T-helper 9 cell (primary cell): ENCODE measurements at regions not wholly inside any gene's neighbourhood (a gene's known extent, or its start where the extent isn't known, plus 50 kb on each side); places are given as distances from the start of the nearest gene placed in this dataset.

Experiments used
- DNase-seq: peaks from one replicate; pipeline ENCODE4 v3.0.0-alpha.2; 2020

DNA sequence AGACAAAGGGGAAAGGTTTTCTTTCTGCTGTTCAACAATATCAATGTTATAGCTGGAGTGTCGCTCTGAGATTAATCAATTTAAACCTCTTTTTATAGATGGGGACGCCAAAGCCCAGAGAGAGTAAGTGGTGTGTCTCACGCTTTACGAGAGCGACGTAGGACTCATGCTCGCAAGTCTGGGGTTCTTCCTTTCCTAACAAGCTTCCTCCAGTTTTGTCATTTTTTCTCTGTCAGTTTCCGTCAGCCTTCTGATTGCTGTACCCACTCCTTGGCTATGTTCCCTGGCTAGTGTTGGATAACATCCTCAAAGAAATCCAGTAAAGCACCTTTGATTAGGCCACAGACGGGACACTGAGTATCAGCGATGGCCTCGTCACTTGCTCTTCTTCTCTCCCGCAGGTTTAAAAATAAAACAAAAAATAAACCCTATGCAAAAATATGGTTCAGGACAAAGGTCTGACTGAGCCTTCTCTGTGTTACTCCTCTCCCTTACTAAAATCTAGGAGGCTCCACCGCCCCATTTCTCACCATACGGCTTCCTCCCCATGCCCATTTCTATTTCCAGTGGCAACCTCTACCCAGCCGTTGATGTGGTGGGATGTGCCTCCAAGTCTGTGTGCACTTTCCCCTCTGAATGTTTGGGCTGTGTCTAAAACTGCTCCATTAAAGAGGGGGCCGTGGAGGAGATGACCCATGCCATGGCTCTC, 172.7 kb upstream of the PARP11 start:
- no peak for DNase-seq

GRCh38 chr12:4044736-4045730, 171.8 kb upstream of the PARP11 start:
- DNase-seq: no peak

DNA sequence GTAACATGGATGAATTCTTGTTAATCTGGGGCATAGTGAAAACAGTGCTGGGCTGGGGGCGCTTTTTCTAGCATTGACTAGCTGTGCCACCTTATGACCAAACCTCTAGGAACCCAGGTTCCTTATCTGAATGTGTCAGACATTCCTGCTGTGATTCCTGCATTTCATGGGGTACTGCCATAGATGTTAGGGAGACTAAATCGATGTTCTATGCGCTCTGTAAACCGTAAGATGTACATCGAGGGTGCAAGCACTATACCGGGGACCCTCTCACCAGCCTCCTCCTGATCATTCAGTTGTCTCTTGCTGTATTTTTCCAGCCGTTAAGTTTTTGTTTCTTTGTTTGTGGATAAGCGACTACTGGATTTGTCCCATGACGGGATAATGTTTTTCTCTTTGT, 170.9 kb upstream of the PARP11 start:
- no peak for DNase-seq

GRCh38 chr12:4041187-4041885, 168.1 kb upstream of the PARP11 start:
- no peak for DNase-seq

GRCh38 chr12:4039931-4040330, 166.7 kb upstream of the PARP11 start:
- DNase-seq: no peak

DNA sequence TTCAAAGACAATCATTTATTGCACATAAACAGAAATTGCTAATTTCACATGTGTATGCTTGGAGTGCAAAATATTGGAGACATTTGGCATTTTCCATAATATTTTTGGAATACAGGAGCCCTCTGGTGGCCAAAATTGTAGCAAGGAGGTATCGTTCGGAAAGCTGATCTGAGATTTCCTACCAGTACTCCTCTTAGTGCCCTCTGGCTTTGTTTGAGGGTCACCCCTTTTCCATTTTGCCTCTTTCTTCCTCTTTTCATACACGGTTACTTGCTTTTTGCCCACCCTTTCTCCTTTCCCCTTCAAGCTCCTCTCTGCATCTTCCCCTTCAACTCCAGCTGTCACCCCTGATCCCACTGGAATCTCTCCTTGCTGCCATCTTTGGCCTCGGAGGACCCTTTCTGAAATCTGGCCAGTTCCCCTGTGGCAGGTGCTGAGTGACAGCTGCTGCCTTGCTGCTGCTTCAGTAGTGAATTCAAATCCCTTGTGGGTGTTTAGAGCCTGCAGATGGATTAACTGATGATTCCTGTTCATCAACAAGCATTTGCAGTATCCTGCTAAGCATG, 164.6 kb upstream of the PARP11 start:
- no peak for DNase-seq

DNA sequence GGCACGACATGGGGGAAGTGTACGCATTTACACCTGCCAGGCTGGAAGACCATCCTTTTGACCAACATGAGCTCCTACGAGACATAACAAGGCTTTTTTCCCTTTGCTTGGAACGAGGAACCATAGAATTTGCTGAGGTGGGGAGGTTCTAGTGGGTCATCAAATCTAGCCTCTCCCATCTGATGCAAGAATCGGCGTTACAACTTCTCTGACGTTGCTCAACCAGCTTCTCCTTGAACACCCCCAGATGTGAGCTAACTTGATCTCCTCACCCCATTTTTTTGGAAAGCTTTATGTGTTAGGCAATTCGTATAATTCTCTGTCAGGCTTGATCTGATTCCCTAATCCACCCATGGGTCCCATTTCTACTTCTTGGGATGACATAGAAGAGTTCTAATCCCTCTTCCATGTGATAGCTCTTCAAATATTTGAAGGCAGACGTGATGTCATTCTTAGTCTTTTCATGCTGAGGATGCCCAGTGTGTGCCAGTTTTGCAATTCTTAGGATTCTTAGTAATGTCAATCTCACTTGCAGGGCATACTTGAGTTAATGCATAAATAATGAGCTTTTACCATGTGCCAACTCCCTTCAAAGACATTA, 163.6 kb upstream of the PARP11 start:
- no peak for DNase-seq

DNA sequence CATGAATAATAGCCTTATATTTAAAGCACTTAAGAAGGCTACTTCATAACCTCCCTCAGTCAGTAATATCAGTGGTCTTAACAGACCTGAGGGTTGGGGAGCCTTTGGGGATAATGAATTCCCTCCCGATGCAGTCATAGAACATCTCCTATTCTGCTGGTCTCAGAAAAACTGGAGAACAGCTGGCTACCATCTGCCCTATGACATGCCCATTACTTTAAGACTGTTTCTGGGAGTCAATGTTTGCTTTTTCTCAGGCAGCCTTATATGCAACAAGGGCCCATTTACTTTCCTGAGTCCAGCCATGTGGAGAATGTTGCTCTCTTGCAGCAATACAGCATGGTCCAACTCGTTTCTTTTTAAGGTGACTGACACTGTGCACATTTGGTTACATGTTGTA, 161.7 kb upstream of the PARP11 start:
- DNase-seq: no peak

- DNase-seq: no peak
Observed at GRCh38 chr12:4032924-4033615, 159.9 kb upstream of the PARP11 start.

DNA sequence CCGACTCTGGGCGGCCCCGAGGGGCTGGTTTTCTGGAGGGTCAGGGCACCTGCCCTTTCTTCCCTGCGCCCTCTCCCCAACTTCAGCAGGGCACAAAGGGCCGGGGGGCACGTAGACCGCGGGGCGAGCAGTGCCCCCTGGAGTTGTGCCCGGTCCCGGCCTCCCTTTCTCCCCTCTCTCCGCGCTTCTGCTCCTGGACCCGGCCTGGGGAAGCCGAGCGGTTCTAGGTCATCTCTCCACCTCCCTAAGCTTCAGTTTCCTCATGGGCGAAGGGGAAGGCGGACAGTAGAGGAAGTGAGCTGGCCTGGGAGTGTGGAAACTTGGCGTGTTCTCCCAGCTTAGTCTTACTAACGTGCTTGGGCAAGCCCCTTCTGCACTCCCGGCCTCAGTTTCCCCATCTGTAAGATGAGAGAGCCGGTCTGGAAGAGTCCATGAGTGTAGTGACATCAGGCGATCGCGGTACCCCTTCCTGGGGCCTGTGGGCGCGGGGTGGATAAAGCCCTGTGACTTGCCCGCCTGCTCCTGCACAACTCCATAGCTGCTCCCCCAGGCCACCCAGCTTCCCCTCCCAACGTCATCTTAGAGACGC, 158.6 kb upstream of the PARP11 start:
- DNase-seq: no peak

- DNase-seq: peak; percentile 67
Observed at GRCh38 chr12:4030929-4031702, 157.9 kb upstream of the PARP11 start.

DNA sequence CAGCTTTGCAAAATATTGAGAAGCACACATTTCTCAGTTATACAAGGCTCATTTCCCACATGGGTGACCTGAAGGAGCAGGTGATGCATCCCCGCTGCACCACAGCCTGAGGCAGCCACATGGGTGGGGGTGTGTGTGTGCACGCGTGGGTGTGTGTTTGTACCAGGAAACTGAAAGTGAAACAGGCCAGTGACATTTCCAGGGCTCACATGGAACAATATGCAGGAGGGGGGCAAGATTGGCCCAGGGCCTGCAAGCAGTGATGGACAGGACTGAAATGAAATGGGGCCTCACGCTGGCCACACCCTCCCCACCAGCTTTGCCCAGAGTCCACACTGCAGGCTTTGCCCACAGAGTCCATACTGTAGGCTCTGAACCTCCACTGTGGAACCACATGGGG, 154.2 kb upstream of the PARP11 start:
- peak; percentile 35 for DNase-seq

- no peak for DNase-seq
Observed at GRCh38 chr12:4026517-4026916, 153.3 kb upstream of the PARP11 start.

- no peak for DNase-seq
Observed at GRCh38 chr12:4026020-4026358, 152.8 kb upstream of the PARP11 start.

- DNase-seq: no peak
Observed at GRCh38 chr12:4025181-4026019, 152.2 kb upstream of the PARP11 start.

DNA sequence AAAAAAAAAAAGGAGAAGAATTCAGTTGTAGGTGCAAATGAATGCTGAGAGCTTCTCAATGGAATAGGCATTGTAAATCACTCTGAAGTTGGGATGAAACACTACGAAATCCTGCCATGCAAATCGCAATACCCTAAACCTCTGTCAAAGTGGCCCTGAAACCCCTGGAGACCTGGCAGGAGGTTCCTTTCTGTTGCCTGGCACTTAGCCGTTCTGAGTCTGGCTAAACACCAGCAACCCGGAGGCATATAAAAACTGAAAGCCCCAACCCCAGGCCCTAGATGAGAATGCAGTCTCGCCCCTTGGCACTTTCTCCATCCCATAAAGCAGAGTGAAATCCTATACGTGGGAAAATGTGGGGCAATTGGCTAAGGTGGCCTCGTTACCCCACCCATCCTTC, 151.5 kb upstream of the PARP11 start:
- DNase-seq: no peak

DNA sequence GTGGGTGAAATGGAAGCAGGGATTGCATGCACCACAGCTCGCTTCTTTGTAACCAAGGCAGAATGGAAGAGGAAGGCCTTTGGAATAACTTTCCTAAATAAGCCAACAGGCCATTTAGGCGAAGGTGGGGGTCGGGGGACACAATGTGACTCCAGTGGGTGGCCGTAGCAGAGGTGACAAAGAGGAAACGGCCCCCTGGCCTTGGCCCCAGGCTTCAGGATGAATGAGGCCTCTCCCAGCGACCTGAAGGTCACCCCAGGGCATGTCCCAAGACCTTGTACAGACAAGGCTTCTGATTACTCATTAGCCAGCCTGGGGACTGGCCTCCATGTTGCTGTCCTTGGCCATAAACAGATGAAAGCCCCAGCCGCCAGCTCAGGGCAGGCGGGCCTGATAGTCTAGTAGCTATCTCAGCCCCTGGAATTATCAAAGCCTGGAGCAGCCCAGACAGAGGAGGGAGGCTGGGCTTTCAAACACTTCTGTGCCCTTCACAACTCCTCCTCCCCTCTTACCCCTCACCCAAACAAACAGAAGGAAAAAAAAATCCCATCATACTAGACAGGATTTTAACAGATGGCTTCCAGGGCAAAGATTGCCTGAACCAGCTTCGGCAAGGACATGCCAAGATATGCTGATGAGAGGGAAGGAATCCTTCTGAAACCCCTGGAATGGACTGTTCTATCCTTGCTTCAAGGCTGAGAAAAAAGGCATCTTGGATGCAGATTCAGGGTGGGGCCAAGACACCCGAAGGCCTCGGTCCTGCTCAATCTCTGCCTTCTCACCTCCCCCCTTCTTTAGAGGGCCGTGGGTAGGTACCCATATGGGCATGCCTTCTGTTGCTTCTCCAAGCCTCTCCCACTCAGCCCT, 142.3 kb upstream of the PARP11 start:
- DNase-seq: no peak

DNA sequence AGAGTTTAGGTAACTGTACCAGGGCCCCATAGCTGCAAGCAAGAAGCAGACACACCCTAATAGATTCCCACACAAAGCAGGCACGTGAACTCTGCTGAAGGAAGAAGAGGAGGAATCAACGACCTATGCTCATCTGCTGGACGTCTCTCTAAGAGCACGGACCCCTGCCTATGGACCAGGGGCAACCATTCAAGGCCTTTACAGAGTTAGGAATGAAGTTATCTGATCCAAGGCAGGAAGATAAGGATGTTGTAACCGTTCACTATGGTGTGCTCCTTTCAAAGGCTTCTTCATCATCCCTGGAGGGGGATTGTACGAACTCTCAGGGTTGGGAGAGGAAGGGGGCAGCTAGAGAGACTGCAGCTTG, 141.6 kb upstream of the PARP11 start:
- no peak for DNase-seq

DNA sequence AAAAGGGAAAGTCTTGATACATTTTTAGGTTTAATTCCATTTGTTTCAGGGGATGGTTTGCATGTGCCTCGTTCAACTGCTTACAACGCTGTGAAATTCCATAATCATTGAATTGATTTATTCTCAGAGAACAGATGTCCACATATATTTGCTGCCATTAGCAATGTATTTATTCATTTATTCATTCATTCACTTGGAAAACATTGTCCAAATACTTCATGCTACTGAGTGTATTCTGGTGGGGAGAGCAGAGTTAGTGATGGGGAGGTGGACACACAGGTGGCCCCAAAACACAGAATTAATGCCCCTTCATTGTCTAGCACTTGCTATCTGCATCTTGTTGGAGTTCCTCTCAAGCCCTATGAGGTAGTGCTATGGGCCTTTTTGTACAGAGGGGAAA, 141.2 kb upstream of the PARP11 start:
- DNase-seq: no peak
